ENCODE measurements at regions not wholly inside any gene's neighbourhood (a gene's known extent, or its start where the extent isn't known, plus 50 kb on each side); places are given as distances from the start of the nearest gene placed in this dataset.
"Not testable (repeated sequence)": the region's sequence is repeated elsewhere in the genome, so short reads cannot be mapped to it uniquely, and the experiment has no call there.

GRCh38 chr1:213452501-213452900, 401.5 kb downstream of the RPS6KC1 start:
- no peak for DNase-seq (ENCODE audit: low read depth in 3 of 3, low spot score in 2 of 3)

- no peak for DNase-seq (ENCODE audit: low read depth in 3 of 3, low spot score in 2 of 3)
These were observed 406.1 kb downstream of the RPS6KC1 start for GRCh38 chr1:213457186-213457585.

- DNase-seq (ENCODE audit: low read depth in 3 of 3, low spot score in 2 of 3) = no peak
These were observed 406.7 kb downstream of the RPS6KC1 start for GRCh38 chr1:213457733-213458132.

- not testable (repeated sequence) for DNase-seq (ENCODE audit: low read depth in 3 of 3, low spot score in 2 of 3)
These were observed 411.3 kb downstream of the RPS6KC1 start for GRCh38 chr1:213462374-213462773.

- no peak for DNase-seq (ENCODE audit: low read depth in 3 of 3, low spot score in 2 of 3)
These were observed 413.9 kb downstream of the RPS6KC1 start for GRCh38 chr1:213464786-213465460.

GRCh38 chr1:213466541-213466940, 415.5 kb downstream of the RPS6KC1 start:
- no peak for DNase-seq (ENCODE audit: low read depth in 3 of 3, low spot score in 2 of 3)

- DNase-seq (ENCODE audit: low read depth in 3 of 3, low spot score in 2 of 3) = no peak
These were observed 423.0 kb downstream of the RPS6KC1 start for GRCh38 chr1:213474054-213474453.

GRCh38 chr1:213481395-213481794, 430.4 kb downstream of the RPS6KC1 start:
- DNase-seq (ENCODE audit: low read depth in 3 of 3, low spot score in 2 of 3) = no peak

- no peak for DNase-seq (ENCODE audit: low read depth in 3 of 3, low spot score in 2 of 3)
These were observed 433.3 kb downstream of the RPS6KC1 start for GRCh38 chr1:213484333-213484732.

- no peak for DNase-seq (ENCODE audit: low read depth in 3 of 3, low spot score in 2 of 3)
These were observed 433.7 kb downstream of the RPS6KC1 start for GRCh38 chr1:213484758-213485157.

- no peak for DNase-seq (ENCODE audit: low read depth in 3 of 3, low spot score in 2 of 3)
These were observed 435.4 kb downstream of the RPS6KC1 start for GRCh38 chr1:213486488-213486887.

- no peak for DNase-seq (ENCODE audit: low read depth in 3 of 3, low spot score in 2 of 3)
These were observed 440.4 kb downstream of the RPS6KC1 start for GRCh38 chr1:213491468-213491867.

GRCh38 chr1:213492161-213493041, 441.4 kb downstream of the RPS6KC1 start:
- no peak for DNase-seq (ENCODE audit: low read depth in 3 of 3, low spot score in 2 of 3)

- no peak for DNase-seq (ENCODE audit: low read depth in 3 of 3, low spot score in 2 of 3)
These were observed 448.4 kb downstream of the RPS6KC1 start for GRCh38 chr1:213499444-213499843.

GRCh38 chr1:213507472-213508223, 456.6 kb downstream of the RPS6KC1 start:
- DNase-seq (ENCODE audit: low read depth in 3 of 3, low spot score in 2 of 3) = no peak

- DNase-seq (ENCODE audit: low read depth in 3 of 3, low spot score in 2 of 3) = no peak
These were observed 460.1 kb downstream of the RPS6KC1 start for GRCh38 chr1:213511173-213511572.

- DNase-seq (ENCODE audit: low read depth in 3 of 3, low spot score in 2 of 3) = no peak
These were observed 461.3 kb downstream of the RPS6KC1 start for GRCh38 chr1:213512316-213512715.

- no peak for DNase-seq (ENCODE audit: low read depth in 3 of 3, low spot score in 2 of 3)
These were observed 462.0 kb downstream of the RPS6KC1 start for GRCh38 chr1:213513006-213513405.

GRCh38 chr1:213514408-213515179, 463.6 kb downstream of the RPS6KC1 start:
- not testable (repeated sequence) for DNase-seq (ENCODE audit: low read depth in 3 of 3, low spot score in 2 of 3)

- DNase-seq (ENCODE audit: low read depth in 3 of 3, low spot score in 2 of 3) = no peak
These were observed 468.1 kb downstream of the RPS6KC1 start for GRCh38 chr1:213519098-213519497.

- DNase-seq (ENCODE audit: low read depth in 3 of 3, low spot score in 2 of 3) = no peak
These were observed 466.6 kb upstream of the PROX1 start for GRCh38 chr1:213521206-213521605.

Measured in right renal cortex interstitium (tissue), 3 donors.